ENCODE measurements at regions not wholly inside any gene's neighbourhood (a gene's known extent, or its start where the extent isn't known, plus 50 kb on each side); places are given as distances from the start of the nearest gene placed in this dataset.

GRCh38 chr2:223701761-223702160 lies 99.6 kb upstream of the SCG2 start:
- DNase-seq: no peak

- DNase-seq: no peak
Measured at GRCh38 chr2:223700221-223700620, 98.1 kb upstream of the SCG2 start.

GRCh38 chr2:223697892-223698645 lies 95.9 kb upstream of the SCG2 start:
- DNase-seq: no peak

- DNase-seq: no peak
Measured at GRCh38 chr2:223697316-223697891, 95.2 kb upstream of the SCG2 start.

- DNase-seq: no peak
Measured at GRCh38 chr2:223696719-223697118, 94.6 kb upstream of the SCG2 start.

GRCh38 chr2:223692191-223692947 lies 90.2 kb upstream of the SCG2 start:
- DNase-seq: peak; percentile 33 to 49 (median 42)

- DNase-seq: no peak
Measured at GRCh38 chr2:223688094-223688835, 86.1 kb upstream of the SCG2 start.

- no peak for DNase-seq
Measured at GRCh38 chr2:223681125-223681524, 79.0 kb upstream of the SCG2 start.

- DNase-seq: peak in 1 of 3 donors; percentile 20
Measured at GRCh38 chr2:223674998-223675609, 72.9 kb upstream of the SCG2 start.

GRCh38 chr2:223669453-223670225 lies 67.5 kb upstream of the SCG2 start:
- DNase-seq: no peak

- peak in 1 of 3 donors; percentile 3 for DNase-seq
Measured at GRCh38 chr2:223668302-223668998, 66.3 kb upstream of the SCG2 start.

- DNase-seq: peak in 2 of 3 donors; percentile 3 to 4
Measured at GRCh38 chr2:223654384-223654915, 52.3 kb upstream of the SCG2 start.

GRCh38 chr2:223652902-223653301 lies 50.7 kb upstream of the SCG2 start:
- no peak for DNase-seq

- no peak for DNase-seq
Measured at GRCh38 chr2:223652122-223652521, 50.0 kb upstream of the SCG2 start.

All from suppressor macrophage treated with lipopolysaccharide for 1 hour (primary cell).